GM12891 (cell line): ENCODE measurements at regions not wholly inside any gene's neighbourhood (a gene's known extent, or its start where the extent isn't known, plus 50 kb on each side); places are given as distances from the start of the nearest gene placed in this dataset.

Source experiments
- PAX5 ChIP-seq: IDR thresholded peaks from 2 replicates; pipeline ENCODE4 v1.6.1; 2011; ENCODE audit warnings: low read length, moderate library complexity, mild to moderate bottlenecking; ENCODE audit not compliant: insufficient read depth, severe bottlenecking
- POLR2A ChIP-seq: IDR thresholded peaks from 2 replicates; pipeline ENCODE4 v1.6.1; 2011; ENCODE audit warnings: low read depth, low read length, control low read depth
- POLR2AphosphoS5 ChIP-seq: IDR thresholded peaks from 2 replicates; pipeline ENCODE4 v1.6.1; 2011; ENCODE audit warnings: low read depth, low read length, control low read depth
- SPI1 ChIP-seq: IDR thresholded peaks from 2 replicates; pipeline ENCODE4 v1.6.1; 2011; ENCODE audit warnings: low read depth, low read length, control low read depth
- TAF1 ChIP-seq: IDR thresholded peaks from 2 replicates; pipeline ENCODE4 v1.6.1; 2011; ENCODE audit warnings: low read depth, low read length, control low read depth

GRCh38 chr3:67977762-67978161 lies 323.4 kb upstream of the SUCLG2 start:
- TF ChIP-seq POLR2AphosphoS5, result no peak
- no peak for TF ChIP-seq POLR2A
- no peak for TF ChIP-seq TAF1
- TF ChIP-seq PAX5, result no peak
- TF ChIP-seq SPI1, result no peak
